GM23248 (cell line): ENCODE measurements at regions not wholly inside any gene's neighbourhood (a gene's known extent, or its start where the extent isn't known, plus 50 kb on each side); places are given as distances from the start of the nearest gene placed in this dataset.

Source experiments
- EZH2 ChIP-seq: fragments of 200-600 bp; sonication (generic); IDR thresholded peaks from 2 replicates; pipeline ENCODE4 v1.6.1; 2018; ENCODE audit warnings: antibody characterized with exemption, mild to moderate bottlenecking; ENCODE audit not compliant: insufficient read depth, poor library complexity, severe bottlenecking
- EZH2phosphoT487 ChIP-seq: fragments of 200-600 bp; sonication (generic); IDR thresholded peaks from 2 replicates; pipeline ENCODE4 v1.6.1; 2018; ENCODE audit warnings: antibody characterized with exemption, moderate library complexity, mild to moderate bottlenecking, low read depth; ENCODE audit not compliant: insufficient read depth

DNA sequence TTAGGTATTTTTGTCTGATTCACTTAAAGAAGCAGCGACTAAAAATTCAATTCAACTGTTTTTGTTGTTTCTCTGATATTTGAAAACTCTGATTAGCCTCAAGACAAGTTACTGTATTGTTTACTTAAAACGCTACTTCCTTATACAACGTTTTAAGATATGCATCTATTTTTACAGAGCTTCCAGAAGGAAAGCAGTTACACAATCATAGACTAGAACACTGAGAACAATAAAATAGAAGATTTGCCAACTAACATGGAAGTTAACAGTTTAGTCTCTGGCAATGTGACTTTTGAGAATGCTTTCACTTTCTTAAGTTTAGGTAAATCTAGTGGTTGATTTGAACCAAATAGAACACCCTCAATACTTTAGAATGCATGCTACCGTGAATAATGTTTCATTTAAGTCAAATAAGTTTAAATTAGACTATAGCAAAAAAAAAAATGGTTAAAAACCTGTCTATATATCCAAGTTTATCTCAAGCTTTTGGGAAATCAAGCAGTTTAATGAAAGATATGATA, 614.8 kb downstream of the DACH1 start:
- TF ChIP-seq EZH2phosphoT487 (no peak), EZH2 (no peak)
